NCI-H82 treated with DMSO at 0.1 percent for 48 hours (cell line): ENCODE measurements at regions not wholly inside any gene's neighbourhood (a gene's known extent, or its start where the extent isn't known, plus 50 kb on each side); places are given as distances from the start of the nearest gene placed in this dataset.

ENCODE experiments used
- DNase-seq: peaks from one replicate; lab custom pipeline; 2025; ENCODE audit not compliant: unreplicated experiment; lab: John Stamatoyannopoulos, UW

GRCh38 chr14:38777401-38777800, 325.6 kb downstream of the SEC23A start:
- DNase-seq: no peak

GRCh38 chr14:38775986-38776385, 327.0 kb downstream of the SEC23A start:
- DNase-seq: no peak

- no peak for DNase-seq
These were observed 328.9 kb downstream of the SEC23A start for GRCh38 chr14:38774162-38774561.

- no peak for DNase-seq
These were observed 332.8 kb downstream of the SEC23A start for GRCh38 chr14:38770251-38770650.

GRCh38 chr14:38762845-38763244, 340.2 kb downstream of the SEC23A start:
- no peak for DNase-seq

GRCh38 chr14:38762426-38762825, 340.6 kb downstream of the SEC23A start:
- DNase-seq: no peak

- no peak for DNase-seq
These were observed 342.0 kb downstream of the SEC23A start for GRCh38 chr14:38761033-38761432.

- DNase-seq: no peak
These were observed 344.4 kb downstream of the SEC23A start for GRCh38 chr14:38758661-38759060.

GRCh38 chr14:38755036-38755435, 348.0 kb downstream of the SEC23A start:
- no peak for DNase-seq

GRCh38 chr14:38752750-38753149, 350.3 kb downstream of the SEC23A start:
- no peak for DNase-seq

- no peak for DNase-seq
These were observed 350.7 kb downstream of the SEC23A start for GRCh38 chr14:38752341-38752740.

GRCh38 chr14:38751459-38751858, 351.6 kb downstream of the SEC23A start:
- DNase-seq: no peak

GRCh38 chr14:38749936-38750335, 353.1 kb downstream of the SEC23A start:
- DNase-seq: no peak

- DNase-seq: peak; percentile 37
These were observed 357.2 kb downstream of the SEC23A start for GRCh38 chr14:38745861-38746260.

GRCh38 chr14:38743966-38744584, 359.0 kb downstream of the SEC23A start:
- no peak for DNase-seq

GRCh38 chr14:38737686-38738407, 365.2 kb downstream of the SEC23A start:
- DNase-seq: no peak

- DNase-seq: no peak
These were observed 368.0 kb downstream of the SEC23A start for GRCh38 chr14:38735005-38735404.

- no peak for DNase-seq
These were observed 371.1 kb downstream of the SEC23A start for GRCh38 chr14:38731962-38732361.

- DNase-seq: no peak
These were observed 372.6 kb downstream of the SEC23A start for GRCh38 chr14:38730420-38730819.

GRCh38 chr14:38727731-38728130, 375.3 kb downstream of the SEC23A start:
- DNase-seq: no peak

GRCh38 chr14:38724621-38725020, 378.4 kb downstream of the SEC23A start:
- no peak for DNase-seq

- DNase-seq: no peak
These were observed 379.1 kb downstream of the SEC23A start for GRCh38 chr14:38723959-38724358.

- no peak for DNase-seq
These were observed 379.8 kb downstream of the SEC23A start for GRCh38 chr14:38723277-38723676.
